ENCODE measurements at regions not wholly inside any gene's neighbourhood (a gene's known extent, or its start where the extent isn't known, plus 50 kb on each side); places are given as distances from the start of the nearest gene placed in this dataset.

DNA sequence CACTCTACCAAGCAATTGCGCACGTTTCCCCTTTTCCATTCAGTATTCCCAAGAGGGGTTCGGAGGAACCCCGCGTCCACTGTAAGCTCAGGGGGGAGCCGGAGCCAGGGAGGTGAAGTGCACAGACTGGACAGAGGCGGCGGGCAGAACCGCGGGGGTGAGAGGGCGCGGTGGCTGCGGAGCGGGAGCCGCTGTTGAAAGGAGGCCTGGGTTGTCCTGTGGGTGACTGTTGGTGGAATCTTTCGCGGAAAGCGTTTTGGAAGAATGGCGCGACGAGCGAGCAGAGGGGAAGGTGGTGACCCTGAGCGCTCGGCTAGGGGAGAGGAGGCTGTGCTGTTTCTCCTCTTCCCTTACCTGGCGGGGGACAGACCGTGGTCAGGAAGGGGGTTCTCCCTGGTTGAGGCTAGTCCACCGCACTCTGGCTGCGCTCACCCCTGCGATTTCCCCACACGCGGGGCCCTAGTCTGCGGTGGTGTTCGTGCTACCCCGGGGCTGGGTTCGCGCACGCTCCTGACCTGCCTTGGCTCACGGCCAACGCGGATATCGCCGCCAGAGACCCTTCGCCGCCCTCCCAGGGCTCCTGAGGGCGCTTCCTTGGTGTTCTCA lies 92.8 kb downstream of the PRKAB2 start:
- TF ChIP-seq, protein P1, sequence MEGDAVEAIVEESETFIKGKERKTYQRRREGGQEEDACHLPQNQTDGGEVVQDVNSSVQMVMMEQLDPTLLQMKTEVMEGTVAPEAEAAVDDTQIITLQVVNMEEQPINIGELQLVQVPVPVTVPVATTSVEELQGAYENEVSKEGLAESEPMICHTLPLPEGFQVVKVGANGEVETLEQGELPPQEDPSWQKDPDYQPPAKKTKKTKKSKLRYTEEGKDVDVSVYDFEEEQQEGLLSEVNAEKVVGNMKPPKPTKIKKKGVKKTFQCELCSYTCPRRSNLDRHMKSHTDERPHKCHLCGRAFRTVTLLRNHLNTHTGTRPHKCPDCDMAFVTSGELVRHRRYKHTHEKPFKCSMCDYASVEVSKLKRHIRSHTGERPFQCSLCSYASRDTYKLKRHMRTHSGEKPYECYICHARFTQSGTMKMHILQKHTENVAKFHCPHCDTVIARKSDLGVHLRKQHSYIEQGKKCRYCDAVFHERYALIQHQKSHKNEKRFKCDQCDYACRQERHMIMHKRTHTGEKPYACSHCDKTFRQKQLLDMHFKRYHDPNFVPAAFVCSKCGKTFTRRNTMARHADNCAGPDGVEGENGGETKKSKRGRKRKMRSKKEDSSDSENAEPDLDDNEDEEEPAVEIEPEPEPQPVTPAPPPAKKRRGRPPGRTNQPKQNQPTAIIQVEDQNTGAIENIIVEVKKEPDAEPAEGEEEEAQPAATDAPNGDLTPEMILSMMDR (IDR thresholded peaks at IDR 0.05), result no peak
- TF ChIP-seq TAF1 (IDR thresholded peaks at IDR 0.05; ENCODE audit: borderline replicate concordance, low read depth, low read length), result no peak

All from SK-N-SH (cell line).